GM03348 (cell line): ENCODE measurements at regions not wholly inside any gene's neighbourhood (a gene's known extent, or its start where the extent isn't known, plus 50 kb on each side); places are given as distances from the start of the nearest gene placed in this dataset.
"Not testable (repeated sequence)": the region's sequence is repeated elsewhere in the genome, so short reads cannot be mapped to it uniquely, and the experiment has no call there.

Experiments
- DNase-seq: peaks from one replicate; pipeline ENCODE4 v3.0.0; 2012; ENCODE audit warnings: low spot score

DNA sequence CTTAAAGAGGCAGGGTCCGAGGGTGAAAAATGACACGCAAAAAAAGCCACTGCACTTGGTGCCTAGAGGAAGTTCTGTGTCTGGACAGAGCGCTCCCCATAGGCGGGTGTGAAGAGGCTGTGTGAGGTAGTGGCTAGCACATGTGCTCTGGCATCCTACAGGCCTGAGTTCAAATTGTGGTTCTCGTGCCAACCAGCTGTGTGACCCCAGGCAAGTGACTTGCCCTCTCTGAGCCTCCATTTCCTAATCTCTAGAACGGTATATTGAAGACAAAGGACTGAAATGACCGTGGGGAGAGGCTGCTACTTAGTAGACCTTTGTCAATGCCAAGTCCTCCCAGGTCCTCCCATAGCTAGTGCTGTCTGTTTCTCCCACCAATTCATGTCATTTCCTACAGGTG lies 79.1 kb upstream of the MYL10 start:
- DNase-seq = no peak

- DNase-seq = no peak
Measured at GRCh38 chr7:101712652-101713051, 83.6 kb upstream of the MYL10 start.

DNA sequence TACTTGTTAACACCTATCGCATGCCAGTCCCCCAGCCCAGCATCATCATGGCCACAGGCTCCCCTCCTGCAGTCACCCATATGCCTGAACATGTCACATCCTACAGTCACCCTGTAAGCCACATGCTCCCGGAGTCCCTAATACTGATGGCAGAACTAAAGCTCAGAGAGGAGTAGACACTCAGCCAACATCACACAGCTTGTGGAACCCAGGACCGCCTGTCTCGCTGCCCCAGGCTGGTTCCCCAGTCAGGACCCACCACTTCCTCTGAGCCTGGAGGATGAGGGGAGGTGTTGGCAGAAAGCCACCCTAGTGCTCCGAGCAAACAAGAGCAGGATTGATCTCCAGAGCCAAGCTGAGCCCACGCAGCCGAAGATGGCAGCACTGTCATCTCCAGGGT lies 85.0 kb upstream of the MYL10 start:
- no peak for DNase-seq

- DNase-seq = peak; percentile 84
Measured at GRCh38 chr7:101717628-101718357, 88.7 kb upstream of the MYL10 start.

- no peak for DNase-seq
Measured at GRCh38 chr7:101718363-101719122, 89.4 kb upstream of the MYL10 start.

DNA sequence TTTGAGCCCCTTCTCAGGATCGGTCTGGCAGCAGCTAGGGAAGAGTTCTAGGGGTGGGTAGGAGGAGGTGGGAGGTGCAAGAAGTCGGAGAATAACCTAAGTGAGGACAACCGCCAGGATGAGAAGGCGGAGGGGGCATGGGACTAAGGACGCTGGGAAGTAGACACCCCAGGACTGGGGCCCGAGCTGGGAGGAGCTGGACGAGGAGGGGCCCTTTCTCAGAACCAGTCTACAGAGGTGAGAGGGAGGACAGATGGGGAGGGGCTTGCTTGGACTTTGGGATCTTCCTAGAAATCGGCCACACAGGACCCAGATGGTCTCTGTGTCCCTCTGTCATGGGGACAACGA lies 90.0 kb upstream of the MYL10 start:
- DNase-seq = no peak

DNA sequence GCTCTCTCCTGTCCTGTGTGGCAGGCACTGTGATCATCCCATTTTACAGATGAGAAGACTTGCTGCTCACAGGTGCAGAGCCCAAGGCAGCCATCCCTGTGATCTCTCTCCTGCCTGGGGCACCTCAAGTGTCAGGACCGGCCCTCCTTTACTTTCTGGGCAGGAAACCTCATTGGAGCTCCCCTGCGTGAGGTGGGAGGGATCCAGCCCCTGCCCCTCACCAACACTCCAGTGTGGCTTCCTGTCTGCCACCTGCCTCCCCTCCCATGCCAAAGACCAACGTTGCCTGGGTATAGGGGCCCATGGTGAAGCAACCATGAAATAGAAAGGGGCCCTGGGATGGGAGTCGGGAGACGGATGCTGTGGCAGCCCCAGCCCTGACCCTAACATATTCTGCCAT lies 91.2 kb upstream of the MYL10 start:
- DNase-seq = no peak

GRCh38 chr7:101722247-101722646 lies 93.2 kb upstream of the MYL10 start:
- DNase-seq = no peak

- no peak for DNase-seq
Measured at GRCh38 chr7:101723835-101724234, 93.6 kb upstream of the CUX1 start.

DNA sequence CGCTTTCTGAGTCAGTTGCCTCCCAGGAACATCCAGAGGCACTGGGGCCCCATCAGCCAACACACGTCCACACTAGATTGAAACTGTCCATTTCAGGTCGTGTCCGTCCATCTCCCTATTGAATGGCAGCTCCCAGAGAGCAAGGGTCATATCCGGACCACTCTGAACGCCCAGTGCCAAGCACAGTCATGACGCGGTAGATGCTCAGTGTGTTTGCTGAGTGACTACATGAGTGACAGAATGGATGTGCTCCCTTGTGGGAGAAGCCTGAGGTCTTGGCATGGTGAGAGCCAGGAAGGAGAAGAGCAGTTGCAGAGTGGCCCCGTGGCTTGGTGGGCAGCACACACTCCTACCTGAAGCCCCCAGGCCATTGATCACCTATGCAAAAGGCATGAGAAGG lies 92.5 kb upstream of the CUX1 start:
- no peak for DNase-seq

- no peak for DNase-seq
Measured at GRCh38 chr7:101725921-101726320, 91.5 kb upstream of the CUX1 start.

DNA sequence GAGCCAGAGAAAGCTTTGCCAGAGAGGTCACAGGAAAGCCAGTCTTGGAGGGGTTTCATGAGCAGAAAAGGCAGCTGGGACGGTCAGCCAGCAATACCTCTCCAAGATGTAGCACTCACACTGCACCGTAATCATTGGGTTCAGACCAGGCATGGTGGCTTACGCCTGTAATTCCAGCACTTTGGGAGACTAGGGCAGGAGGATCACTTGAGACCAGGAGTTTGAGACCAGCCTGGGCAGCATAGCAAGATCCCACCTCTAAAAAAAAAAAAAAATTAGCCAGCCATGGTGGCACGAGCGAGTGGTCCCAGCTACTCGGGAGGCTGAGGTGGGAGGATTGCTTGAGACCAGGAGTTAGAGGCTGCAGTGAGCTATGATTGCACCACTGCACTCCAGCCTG lies 90.2 kb upstream of the CUX1 start:
- no peak for DNase-seq

DNA sequence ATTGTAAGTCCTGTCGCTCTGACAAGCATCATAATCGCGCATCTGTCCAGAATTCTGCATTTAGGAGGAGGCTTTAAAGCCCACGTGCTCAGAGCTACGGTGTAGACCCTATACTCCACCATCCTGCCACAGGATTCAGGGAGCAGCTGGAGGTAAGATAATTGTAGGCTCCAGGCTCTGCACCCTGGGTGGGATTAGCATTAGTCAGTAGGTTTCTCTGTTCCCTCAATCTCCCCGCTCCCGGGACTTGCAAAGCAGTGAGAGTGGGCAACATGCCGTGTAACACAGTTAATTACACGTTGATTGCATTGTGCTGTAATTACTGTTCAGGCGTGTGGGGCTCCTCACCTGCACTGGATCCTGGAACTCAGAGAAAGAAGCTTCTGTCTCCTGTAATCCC lies 89.3 kb upstream of the CUX1 start:
- DNase-seq = no peak

DNA sequence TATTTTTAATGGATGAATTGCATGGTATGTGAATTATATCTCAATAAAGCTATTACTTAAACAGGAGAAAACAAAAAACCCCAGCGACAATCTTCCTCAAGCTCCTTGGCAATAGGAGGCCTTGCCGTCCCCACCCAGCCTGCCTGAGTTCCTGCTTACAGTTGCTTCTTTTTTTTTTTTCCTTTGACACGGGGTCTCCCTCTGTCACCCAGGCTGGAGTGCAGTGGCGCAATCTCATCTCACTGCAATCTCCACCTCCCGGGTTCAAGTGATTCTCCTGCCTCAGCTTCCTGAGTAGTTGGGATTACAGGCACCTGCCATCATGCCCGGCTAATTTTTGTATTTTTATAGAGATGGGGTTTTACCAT lies 88.6 kb upstream of the CUX1 start:
- not testable (repeated sequence) for DNase-seq

GRCh38 chr7:101729241-101729883 lies 88.1 kb upstream of the CUX1 start:
- DNase-seq = no peak

GRCh38 chr7:101731502-101732084 lies 85.8 kb upstream of the CUX1 start:
- DNase-seq = no peak

- peak; percentile 57 for DNase-seq
Measured at GRCh38 chr7:101733713-101734475, 83.5 kb upstream of the CUX1 start.

DNA sequence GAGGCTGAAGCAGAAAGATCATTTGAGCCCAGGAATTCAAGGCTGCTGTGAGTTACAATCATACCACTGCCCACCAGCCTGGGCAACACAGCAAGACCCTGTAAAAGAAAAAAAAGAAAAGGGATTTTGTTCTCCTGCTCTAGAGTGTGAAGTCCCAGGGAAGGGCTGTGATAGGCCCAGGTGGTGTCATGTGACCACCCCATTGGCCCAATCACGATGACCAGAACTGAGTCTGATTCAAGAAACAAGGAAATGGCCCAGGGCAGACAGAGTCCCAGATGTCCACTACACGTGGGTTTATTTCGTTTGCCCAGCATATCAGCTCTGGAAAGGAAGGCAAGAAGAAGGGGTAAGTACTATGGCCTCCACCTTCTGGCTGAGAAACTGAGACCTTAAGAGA lies 81.3 kb upstream of the CUX1 start:
- peak; percentile 36 for DNase-seq

GRCh38 chr7:101739775-101740398 lies 77.5 kb upstream of the CUX1 start:
- no peak for DNase-seq

DNA sequence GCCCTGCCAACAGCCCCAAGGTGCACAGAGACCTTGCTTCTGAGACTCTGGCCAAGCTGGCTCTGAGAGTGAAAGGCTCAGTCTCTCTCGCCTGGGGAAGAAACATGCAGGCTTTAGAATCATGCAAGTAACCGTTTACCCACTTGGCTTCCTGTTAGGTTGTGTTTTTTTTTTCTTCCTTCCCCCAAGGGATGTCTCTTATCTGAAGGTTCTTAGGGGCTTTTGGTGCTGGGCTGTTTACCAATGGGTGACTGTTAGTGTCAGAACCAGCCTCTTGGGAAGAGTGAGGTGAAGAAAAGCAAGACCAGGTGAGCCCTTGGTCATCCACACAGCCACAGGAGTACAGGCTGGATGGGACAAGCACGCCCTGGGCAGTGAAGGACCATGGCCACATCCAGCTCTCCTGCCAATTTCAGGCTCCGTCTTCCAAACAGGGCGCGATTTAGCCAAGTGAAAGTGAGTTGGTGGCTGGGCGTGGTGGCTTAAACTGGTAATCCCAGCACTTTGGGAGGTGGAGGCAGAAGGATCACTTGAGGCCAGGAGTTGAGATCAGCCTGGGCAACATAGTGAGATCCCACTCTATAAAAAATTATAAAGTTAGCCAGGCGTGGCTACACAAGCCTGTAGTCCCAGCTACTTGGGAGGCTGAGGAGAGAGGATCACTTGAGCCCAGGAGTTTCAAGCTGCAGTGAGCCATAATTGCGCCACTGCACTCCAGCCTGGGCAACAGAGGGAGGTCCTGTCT lies 76.3 kb upstream of the CUX1 start:
- DNase-seq = no peak
